NCI-H146 treated with DMSO at 0.1 percent for 48 hours (cell line): ENCODE measurements at regions not wholly inside any gene's neighbourhood (a gene's known extent, or its start where the extent isn't known, plus 50 kb on each side); places are given as distances from the start of the nearest gene placed in this dataset.
"Not testable (repeated sequence)": the region's sequence is repeated elsewhere in the genome, so short reads cannot be mapped to it uniquely, and the experiment has no call there.

ENCODE experiments used
- DNase-seq: peaks from one replicate; lab custom pipeline; 2025; ENCODE audit not compliant: unreplicated experiment; lab: John Stamatoyannopoulos, UW

DNA sequence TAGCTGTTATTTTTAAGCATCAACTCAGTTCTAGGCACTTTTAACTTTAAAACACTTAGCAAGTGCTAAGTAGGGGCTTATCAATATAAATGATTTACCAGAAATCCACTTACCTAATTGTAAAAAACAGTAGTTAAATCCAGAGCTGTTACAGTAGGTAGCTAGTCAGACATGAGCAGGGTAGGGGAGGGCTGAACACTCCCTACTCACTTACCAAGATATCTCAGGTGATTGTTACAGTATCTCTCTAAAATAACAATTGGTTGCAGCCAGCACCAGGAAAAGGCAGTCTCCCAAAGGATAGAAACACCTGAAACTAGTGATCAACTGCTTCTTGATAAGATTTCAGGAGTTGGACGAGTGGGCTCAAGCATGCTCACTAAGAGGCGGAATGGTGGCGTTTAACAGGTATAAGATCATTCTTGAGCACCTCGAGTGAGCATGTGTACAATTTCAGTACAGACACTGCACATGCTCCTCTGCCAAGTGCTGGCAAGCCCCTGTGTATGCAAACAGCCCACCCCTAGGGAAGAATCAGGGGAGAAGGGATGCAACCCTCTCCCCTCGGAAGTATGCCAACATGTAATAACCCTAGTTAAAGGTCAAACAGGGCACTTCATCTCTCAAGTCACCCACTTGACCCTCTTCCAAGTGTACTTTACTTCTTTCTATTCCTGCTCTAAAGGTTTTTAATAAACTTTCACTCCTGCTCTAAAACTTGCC lies 1113.6 kb upstream of the SEL1L start:
- no peak for DNase-seq

DNA sequence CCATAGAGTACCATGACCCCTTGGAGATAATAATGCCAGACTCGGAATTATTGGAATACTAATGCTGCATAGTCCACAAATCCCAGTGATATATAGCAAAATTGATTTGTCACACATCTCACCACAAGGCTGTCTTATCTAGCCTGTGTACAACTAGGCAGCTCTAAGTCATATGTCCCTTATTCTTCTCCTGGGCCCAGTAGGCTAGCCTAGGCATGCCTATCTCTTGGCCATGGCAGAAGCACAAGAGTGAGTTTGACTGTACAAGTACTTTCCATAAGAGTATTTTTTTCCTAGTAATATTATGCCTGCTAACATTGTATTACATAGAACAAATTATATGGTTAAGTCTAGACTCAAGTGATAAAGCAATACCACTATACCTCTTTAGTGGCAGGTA lies 1122.1 kb upstream of the SEL1L start:
- DNase-seq = no peak

DNA sequence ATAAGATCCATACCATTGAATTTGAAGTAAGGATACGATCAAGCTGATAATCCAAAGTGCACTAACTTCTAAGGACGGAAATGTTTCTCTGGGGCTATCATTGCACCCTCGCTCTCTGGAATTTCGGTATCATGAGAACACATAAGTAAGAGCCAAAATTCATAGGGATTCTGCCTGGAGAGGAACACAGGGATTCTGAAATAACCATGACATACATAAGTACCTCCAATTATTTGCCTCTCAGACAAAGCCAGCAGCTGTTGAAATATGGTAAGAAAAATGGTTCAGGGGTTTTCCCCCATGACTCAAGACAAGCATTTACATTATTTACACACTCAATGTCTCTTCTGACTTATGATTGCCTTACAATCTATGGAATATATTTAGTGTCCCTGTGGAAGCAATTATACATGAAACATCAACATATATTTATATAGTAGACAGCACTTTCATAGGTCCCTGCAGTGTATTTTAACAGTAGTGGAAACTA lies 1123.6 kb upstream of the SEL1L start:
- no peak for DNase-seq

DNA sequence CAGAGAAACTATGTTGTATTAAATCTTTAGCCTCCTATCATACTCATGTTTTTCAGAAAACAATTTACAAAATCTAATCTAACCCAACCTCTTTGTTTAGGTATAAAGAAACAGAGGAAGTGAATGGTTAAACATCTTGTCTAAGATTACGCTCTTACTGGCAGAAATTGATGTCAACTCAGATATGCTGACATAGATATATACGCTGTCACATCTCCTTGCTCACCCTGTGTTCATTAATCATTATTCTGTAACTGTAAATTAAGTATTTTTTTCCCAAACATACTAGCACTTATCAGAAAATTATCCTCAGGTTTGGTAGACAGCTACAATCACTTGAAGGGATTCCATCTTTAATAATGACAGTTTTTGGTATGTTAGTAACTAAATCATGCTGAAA lies 1127.6 kb upstream of the SEL1L start:
- DNase-seq = no peak

DNA sequence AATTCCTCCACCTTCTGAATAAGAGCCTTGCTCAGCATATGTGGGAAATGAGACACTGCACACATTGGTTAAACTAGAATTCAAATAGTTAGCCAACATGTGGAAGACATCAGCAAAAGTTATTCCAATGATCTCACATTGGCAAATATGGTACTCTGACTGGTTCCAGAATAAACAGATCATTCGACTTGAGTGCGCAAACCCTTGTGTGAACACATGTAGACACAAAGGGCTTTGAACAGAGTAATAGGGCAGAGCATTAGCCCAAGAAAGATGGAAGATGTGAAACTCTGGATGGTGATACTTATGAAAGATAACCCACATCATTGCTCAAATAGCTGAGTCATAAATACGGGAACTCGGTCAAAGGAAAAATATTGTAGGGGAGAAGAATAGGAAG lies 1133.4 kb upstream of the SEL1L start:
- DNase-seq = no peak

DNA sequence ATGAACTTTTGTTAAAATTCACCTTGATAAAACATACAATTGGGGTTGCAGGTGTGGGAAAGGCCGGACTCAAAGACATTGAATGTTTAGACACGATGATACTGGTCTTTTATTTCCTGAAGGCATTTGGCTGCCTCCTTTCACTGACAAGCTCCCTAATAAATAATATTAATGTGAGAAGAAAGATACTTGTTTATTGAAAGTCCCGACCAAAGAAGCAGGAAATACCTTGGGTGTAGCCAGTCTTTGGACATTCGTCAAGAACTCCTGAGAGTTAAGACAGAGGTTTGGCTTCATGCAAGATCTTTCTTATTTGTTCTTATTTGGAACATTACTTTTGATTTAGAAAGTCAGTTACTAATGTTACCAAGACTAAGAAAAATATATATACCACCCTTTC lies 1133.8 kb upstream of the SEL1L start:
- no peak for DNase-seq

DNA sequence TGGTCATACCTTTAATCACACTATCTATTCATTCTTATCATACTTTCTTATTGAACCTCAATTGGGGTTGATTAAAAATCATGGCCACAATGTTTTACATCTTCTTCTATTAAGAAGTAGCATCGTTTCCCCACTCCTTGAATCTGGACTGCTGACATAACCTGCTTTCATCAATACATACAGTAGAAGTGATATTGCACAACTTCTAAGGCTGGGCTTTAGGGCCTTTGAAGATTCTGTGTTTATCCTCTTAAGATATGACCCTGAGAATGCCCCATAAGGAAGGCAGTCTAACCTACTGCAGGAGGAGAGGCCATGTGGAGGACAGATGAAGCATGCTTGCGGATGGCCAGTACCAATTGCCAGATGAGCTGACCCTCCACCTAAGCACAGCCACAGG lies 1142.8 kb upstream of the SEL1L start:
- no peak for DNase-seq

DNA sequence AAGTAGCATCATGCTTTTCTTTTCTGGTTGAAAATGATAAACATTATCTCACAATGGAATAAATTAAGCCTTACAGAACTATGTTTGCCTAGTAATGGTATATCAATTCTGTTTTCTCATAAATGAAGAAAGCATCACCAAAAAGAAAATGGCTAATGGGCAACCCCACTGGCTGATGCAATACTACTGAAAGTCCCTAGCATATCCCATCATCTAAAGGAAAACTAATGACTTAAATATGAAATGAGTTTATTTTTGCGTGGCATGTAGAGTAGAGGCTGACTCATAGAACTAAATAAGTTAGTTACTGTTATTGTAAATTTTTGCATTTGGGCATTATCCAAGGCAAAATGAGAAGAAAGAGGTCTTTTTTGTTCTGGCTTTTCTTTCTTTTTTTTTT lies 1156.3 kb upstream of the SEL1L start:
- no peak for DNase-seq

DNA sequence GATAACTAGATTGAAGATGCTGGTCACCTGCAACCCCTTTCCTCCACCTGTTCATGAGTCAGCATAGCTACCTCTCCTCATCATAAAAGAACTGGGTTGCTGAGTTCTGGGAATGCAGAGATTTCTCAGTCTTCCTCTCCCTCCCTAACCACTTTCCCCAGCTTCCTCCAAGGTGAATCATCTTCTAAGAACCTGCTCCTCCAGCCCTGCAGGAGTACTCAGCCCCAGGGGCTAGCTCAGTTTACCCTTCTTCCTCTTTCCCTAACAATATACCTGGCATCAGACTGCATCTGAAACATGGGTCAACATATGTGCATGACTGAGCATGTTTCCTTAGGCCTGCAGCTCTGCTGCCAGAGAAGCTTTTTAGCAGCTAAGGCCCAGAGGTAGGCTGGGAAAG lies 1157.5 kb upstream of the SEL1L start:
- DNase-seq = not testable (repeated sequence)

DNA sequence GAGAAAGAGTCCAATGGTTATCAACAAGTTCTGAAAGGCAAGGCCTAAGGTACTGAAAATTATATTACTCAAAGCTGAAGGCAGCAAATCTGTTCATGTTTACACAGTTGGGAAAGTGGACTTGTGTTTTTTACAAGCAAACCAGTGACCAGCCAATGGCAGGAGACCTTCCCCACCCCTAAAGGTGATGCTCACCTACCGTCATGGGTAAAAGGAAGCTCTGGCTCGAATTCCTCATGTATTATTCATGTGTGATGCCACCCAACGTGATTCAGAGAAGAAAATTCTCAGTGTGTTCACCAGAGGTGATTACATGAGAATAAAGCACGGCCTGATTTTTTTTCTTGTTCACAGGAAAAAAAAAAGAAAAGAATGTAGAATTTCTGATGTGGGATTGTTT lies 1161.2 kb upstream of the SEL1L start:
- no peak for DNase-seq

DNA sequence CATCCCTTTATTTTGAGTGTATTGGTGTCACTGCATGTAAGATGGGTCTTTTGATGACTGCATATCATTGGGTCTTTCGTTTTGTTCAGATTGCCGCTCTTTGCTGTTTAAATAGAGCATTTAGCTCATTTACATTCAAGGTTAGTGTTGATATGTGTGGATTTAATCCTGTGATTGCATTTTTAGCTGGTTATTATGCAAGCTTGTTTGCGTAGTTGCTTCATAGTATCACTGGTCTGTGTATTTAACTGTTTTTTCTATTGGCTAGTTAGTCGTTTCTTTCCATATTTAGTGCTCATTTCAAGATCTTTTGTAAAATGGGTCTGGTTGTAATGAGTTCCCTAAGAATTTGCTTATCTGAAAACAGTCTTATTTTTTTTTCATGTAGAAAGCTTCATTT lies 1170.6 kb upstream of the SEL1L start:
- DNase-seq = no peak

DNA sequence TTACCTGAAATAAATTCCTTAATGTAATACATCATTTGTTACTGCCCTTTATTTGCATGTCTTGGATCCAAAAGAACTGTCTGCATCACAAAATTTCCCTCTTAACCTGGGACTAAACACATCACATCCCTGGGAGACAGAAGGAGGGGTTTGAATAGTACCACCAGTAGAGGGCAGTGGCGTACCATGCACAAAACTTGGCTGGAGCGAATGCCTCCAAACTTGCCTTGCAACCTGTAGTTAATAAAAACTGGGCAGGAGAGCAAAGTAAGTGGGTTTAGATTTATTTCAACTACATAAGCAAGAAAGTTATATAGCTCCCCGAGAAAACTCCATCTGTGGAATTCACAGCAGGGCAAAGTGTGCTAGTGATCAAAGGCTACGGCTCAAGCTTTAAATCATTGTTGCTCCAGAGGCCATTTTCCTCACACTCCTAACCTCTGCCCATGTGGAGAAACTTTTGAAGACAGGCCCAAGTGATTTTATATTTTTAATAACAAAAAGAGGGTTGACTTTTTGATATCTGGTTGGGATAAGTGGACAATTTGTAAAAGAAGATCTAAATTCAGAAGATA lies 1176.7 kb upstream of the SEL1L start:
- no peak for DNase-seq

DNA sequence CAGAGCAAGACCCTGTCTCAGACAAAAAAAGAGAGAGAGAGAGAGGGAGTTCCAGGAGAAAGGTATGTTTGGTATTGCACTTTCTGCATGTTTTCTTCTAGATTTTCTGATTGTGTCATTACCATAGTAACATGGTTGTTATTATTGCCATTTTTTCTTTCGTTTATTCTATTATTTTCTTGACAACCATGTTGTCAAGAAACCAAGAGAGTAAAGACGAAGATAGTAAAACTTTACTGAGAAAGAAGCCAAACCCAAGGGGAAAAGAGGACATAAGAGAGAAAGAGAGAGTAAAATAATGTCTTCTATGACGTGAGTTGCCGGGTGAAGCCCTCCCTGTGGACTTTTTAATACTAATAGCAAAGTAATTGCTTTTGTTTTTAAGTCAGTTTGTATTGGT lies 1186.0 kb upstream of the SEL1L start:
- DNase-seq = no peak

DNA sequence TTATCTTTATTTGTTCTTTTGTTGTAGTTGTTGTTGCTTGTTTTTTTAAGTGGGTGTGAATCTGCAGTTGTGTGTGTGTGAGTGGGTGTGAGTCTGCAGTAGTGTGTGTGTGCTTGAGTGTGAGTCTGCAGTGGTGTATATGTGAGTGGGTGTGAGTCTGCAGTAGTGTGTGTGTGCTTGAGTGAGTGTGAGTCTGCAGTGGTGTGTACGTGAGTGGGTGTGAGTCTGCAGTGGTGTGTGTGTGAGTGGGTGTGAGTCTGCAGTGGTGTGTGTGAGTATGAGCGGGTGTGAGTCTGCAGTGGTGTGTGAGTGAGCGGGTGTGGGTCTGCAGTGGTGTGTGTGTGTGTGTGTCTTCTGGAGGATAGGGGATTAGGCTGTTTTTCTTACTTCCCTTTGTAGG lies 1186.8 kb upstream of the SEL1L start:
- no peak for DNase-seq

DNA sequence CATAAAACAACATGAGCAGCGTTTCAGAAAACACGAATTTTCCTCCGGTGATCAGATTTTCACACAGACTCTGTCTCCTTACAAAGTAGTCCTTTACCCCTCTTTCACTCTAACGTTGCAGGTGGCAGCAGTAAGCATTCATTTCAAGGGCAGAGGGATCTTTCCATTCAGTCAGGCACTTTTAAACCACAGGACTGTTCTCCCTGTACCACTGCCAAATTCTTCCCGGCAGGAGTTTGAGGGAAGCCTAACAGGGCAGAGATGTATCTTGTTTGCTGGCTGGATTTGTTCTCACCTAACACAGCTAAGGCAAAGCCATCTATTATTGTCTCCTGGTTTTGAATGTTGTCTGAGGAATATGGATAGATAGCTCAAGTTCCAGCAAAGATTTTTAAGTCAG lies 1187.3 kb upstream of the SEL1L start:
- DNase-seq = no peak

DNA sequence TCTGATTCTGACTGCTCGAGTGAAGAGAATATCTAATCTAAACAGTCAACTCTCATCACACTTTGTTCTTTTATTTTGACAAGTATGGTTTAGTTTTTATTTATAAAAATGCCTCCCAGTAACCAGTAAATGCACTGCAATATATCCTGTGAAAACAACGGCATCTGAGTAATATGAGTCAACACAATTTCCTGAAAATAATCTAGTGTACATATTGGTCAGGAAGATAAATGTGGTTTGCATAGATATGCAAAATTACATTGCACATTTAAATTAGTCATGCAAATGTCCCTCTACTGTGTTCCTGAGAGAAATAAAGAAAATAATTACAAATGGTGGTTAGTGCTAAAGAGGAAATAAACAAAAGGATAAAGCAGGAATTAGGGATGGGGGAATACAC lies 1190.7 kb upstream of the SEL1L start:
- no peak for DNase-seq

DNA sequence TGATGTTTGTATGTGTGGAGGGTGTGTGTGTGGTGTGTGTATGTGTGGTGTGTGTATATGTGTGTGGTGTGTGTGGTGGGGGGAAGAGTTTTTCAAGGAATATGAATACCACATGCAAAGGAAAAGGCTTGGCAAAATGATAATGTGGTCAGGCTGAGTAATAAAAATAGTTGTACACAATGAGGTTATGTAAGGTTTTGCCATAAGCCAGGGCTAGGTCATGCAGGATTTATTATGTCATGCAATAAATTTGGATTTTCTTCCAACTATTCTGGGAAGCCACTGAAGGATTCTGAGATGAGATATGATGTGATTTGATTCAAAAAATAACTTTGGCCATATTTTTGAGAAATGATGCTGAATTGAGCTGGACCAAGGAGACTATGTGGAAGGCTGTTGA lies 1191.6 kb upstream of the SEL1L start:
- DNase-seq = no peak

DNA sequence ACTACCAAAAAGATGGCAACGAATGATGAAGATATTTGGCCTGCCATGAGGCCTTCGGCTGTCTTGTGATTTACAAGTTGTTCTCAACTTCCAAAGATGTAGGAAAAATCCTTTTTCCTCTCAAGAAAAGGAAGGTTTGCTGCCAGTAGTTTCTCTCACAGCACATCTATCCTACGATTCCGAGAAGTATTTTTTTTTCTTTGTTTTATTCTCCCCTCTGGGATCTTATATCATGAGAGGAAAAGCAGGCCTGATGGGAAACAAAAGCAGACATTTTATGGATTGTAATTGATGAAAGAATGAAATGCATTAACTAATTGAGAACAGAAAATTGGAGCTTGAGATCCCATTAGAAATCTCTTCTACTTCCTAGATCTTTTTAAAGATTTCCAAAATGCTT lies 1197.9 kb upstream of the SEL1L start:
- DNase-seq = no peak

DNA sequence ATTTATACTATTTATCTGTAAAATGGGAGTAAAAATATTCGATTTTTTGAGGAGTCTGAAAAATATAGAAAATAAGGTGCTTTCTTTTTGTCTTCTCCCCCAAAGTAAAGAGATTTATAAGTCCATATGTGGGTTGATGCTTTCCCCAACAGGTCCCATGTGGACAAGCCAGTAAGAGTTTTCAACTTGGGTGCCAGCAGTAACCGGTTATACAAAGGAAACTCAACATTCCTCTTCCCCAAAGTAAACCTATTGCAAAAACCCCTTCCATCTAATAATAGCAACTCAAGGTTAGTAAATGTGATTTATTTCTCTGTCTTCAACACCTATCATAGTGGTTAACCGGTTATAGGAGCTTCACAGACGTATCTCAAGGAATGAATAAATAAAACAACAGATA lies 1206.9 kb upstream of the SEL1L start:
- DNase-seq = no peak

DNA sequence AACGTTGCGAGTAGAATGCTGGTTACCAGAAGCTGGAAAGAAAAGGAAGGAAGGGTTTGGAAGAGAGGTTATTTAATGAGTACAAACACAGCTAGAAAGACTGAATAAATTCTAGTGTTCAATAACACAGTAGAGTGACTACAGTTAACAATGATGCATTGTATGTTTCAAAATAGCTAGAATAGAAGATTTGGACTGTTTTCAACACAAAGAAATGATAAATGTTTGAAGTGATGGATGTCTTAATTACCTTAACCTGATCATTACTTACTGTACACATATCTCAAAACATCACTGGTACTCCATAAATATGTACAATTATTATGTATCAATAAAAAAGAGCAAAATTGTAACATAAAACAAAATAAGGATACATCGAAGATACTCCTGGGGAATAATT lies 1221.8 kb upstream of the SEL1L start:
- no peak for DNase-seq

DNA sequence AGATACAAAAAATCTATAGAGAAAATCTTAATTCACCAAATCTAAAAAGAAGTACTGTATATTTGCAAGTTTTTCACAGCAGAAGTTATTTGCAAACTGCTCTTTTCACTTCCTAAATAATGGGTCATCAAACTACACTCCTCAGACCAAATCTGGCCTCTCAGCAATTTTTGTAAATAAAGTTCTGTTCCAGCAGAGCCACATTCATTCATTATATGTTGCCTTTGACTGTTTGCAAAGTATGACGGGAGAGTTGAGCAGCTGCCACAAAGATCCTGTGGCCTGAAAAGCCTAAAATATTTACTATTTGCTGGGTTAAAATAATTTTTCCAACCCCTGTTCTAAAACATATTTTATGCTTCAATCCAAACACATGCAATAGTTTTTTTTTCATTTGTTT lies 1222.3 kb upstream of the SEL1L start:
- no peak for DNase-seq

DNA sequence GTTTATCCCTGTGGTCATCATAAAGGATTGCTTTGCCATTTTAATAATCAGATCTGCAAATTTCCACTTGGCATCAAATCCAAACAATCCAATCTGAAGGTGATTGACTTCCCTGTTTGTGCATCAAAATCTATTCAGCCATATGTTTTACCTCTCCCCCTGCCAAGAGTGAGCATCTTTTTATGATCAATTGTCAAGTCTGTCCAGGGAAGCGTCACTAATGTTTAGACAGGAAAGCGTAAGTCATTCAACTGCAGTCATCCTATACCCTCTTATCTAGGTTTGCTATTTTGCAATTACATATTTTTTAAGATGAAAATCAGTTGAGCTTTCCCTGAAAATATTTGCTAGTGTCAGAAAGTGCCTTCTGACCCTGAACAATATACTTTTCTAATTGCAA lies 1224.1 kb upstream of the SEL1L start:
- DNase-seq = peak; percentile 71

DNA sequence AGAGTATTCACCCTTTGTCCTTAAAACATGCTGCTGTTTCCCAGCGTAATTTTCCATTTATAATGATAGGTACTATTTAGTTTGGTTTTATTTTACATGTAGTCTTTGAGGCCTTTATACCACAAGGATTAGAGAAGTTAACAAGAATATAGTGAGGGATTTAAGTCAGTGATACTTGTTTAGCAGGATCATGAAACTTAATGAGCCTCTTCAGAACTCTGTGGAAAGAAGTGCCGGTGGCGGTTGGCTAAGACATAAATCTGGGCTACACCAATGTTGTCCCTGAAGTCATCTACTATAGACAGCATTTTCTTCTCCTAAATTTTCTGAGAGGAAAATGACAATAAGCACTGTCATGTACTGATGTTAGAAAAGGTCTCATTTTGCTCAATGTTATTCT lies 1226.0 kb upstream of the SEL1L start:
- DNase-seq = no peak
